ENCODE measurements at regions not wholly inside any gene's neighbourhood (a gene's known extent, or its start where the extent isn't known, plus 50 kb on each side); places are given as distances from the start of the nearest gene placed in this dataset.

DNA sequence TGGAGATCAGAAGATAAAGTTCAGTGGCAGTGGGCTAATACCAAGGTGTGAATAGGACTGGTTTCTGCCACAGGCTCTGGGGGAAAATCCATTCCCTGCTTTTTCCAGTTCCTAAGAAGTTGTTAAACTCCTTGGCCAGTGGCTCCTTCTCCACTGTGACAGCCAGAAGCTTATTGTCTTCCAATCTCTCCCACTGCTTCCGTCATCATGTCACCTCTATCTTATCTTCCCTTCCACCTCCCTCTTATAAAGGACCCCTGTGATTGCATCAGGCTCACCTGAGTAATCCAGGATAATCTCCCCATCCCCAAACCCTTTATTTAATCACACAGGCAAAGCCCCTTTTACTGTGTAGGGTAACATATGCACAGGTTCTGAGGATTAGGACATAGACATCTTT is 431.2 kb upstream of the SLC10A2 start:
- no peak for TF ChIP-seq EZH2phosphoT487 (IDR thresholded peaks at IDR 0.05; ENCODE audit: insufficient read depth, low read depth)
- TF ChIP-seq EZH2 (IDR thresholded peaks at IDR 0.05; ENCODE audit: insufficient read depth, poor library complexity, severe bottlenecking) = no peak
